SK-N-SH (cell line): ENCODE measurements at regions not wholly inside any gene's neighbourhood (a gene's known extent, or its start where the extent isn't known, plus 50 kb on each side); places are given as distances from the start of the nearest gene placed in this dataset.

Source experiments
- CTCF ChIA-PET: fragments of 300-600, 350-600 bp; formaldehyde crosslinking; extraction: SDS; loops from one replicate; lab custom pipeline; 2021; lab: Yijun Ruan, JAX
- POLR2A ChIA-PET: fragments of 350-600 bp; sonication (Branson Sonifier 250); formaldehyde crosslinking; extraction: SDS; loops from one replicate; lab custom pipeline; 2020; ENCODE audit warnings: antibody characterized with exemption, inconsistent platforms; lab: Yijun Ruan, JAX
- DNase-seq: peaks from one replicate; pipeline ENCODE4 v3.0.0; 2012
- H2AFZ ChIP-seq: fragments of 200-600 bp; sonication (generic); 2 replicates; pipeline ENCODE4 v1.8.1; 2016; ENCODE audit warnings: antibody characterized with exemption, mild to moderate bottlenecking, low read depth
- H3F3A ChIP-seq: fragments of 200-600 bp; sonication (generic); replicated peaks from 2 replicates; pipeline ENCODE3; 2016; ENCODE audit warnings: antibody characterized with exemption, mild to moderate bottlenecking; ENCODE audit not compliant: insufficient read depth
- H3K27ac ChIP-seq, 2 experiments: fragments of 200-500 bp in 1 of 2; fragments of 200-600 bp in 1 of 2; sonication (Bioruptor generic) in 1 of 2; sonication (generic), shearing (Covaris generic) in 1 of 2; 2 replicates each; pipeline versions ENCODE4 v1.5.1 to v1.6.1; 2014 to 2016; ENCODE audit warnings: low read depth in 2 of 2, inconsistent platforms in 1 of 2, low read length in 1 of 2, mild to moderate bottlenecking in 1 of 2, mixed read lengths in 1 of 2
- H3K27me3 ChIP-seq: fragments of 200-600 bp; sonication (generic), shearing (Covaris generic); 2 replicates; pipeline ENCODE4 v1.6.1; 2016; ENCODE audit warnings: mixed run types; ENCODE audit not compliant: insufficient read depth
- H3K36me3 ChIP-seq, 2 experiments: fragments of 200-500 bp in 1 of 2; fragments of 200-600 bp in 1 of 2; sonication (Bioruptor generic) in 1 of 2; sonication (generic) in 1 of 2; replicated peaks in 1 of 2; 2 replicates each; pipeline versions ENCODE3 to v1.5.1; 2014 to 2016; ENCODE audit warnings: low read length in 1 of 2, mild to moderate bottlenecking in 1 of 2; ENCODE audit not compliant: insufficient read depth in 2 of 2, control insufficient read depth in 1 of 2
- H3K4me1 ChIP-seq, 2 experiments: fragments of 200-500 bp in 1 of 2; fragments of 200-600 bp in 1 of 2; sonication (Bioruptor generic) in 1 of 2; sonication (generic), shearing (Covaris generic) in 1 of 2; 2 replicates each; pipeline versions ENCODE4 v1.5.1 to v1.6.1; 2014 to 2016; ENCODE audit warnings: low read depth in 1 of 2, low read length in 1 of 2, mixed run types in 1 of 2; ENCODE audit not compliant: insufficient read depth in 2 of 2, control insufficient read depth in 1 of 2
- H3K4me2 ChIP-seq: fragments of 200-600 bp; sonication (generic), shearing (Covaris generic); 2 replicates; pipeline ENCODE4 v1.6.1; 2017; ENCODE audit warnings: mixed run types
- H3K4me3 ChIP-seq, 2 experiments: fragments of 200-500 bp in 1 of 2; fragments of 200-600 bp in 1 of 2; sonication (Bioruptor generic) in 1 of 2; sonication (generic), shearing (Covaris generic) in 1 of 2; 2 replicates each; pipeline versions ENCODE4 v1.5.1 to v1.8.1; 2014 to 2016; ENCODE audit warnings: low read depth in 2 of 2, inconsistent platforms in 1 of 2, low read length in 1 of 2, mild to moderate bottlenecking in 1 of 2, mixed read lengths in 1 of 2, moderate library complexity in 1 of 2
- H3K79me2 ChIP-seq: fragments of 200-600 bp; sonication (generic); 2 replicates; pipeline ENCODE4 v1.8.1; 2017; ENCODE audit warnings: mild to moderate bottlenecking; ENCODE audit not compliant: insufficient read depth
- H3K9ac ChIP-seq: fragments of 200-600 bp; sonication (generic); 2 replicates; pipeline ENCODE4 v1.6.1; 2017; ENCODE audit warnings: mixed run types
- H3K9me2 ChIP-seq: fragments of 200-600 bp; sonication (generic); 2 replicates; pipeline ENCODE4 v1.6.1; 2017; ENCODE audit warnings: mixed run types
- H3K9me3 ChIP-seq: fragments of 200-600 bp; sonication (generic); 2 replicates; pipeline ENCODE4 v1.6.1; 2017; ENCODE audit warnings: mixed run types, mild to moderate bottlenecking, moderate library complexity
- H4K20me1 ChIP-seq: fragments of 200-600 bp; sonication (generic); 2 replicates; pipeline ENCODE4 v1.6.1; 2017; ENCODE audit warnings: mild to moderate bottlenecking, mixed run types; ENCODE audit not compliant: insufficient read depth
- EP300 ChIP-seq, 2 experiments: IDR thresholded peaks; 2 replicates each; pipeline versions ENCODE4 v1.4.0 to v1.6.1; 2012; ENCODE audit warnings: borderline replicate concordance in 1 of 2, low read depth in 1 of 2, low read length in 1 of 2
- FOXJ3 ChIP-seq: sonication (generic); formaldehyde crosslinking; IDR thresholded peaks from 2 replicates; pipeline ENCODE4 v1.5.1; 2020; ENCODE audit warnings: mild to moderate bottlenecking, missing genetic modification reagents
- IRF3 ChIP-seq: fragments of 150-350 bp; IDR thresholded peaks from 2 replicates; pipeline ENCODE4 v1.6.1; 2016; ENCODE audit warnings: mild to moderate bottlenecking, low read depth, low read length
- MEF2A ChIP-seq: IDR thresholded peaks from 2 replicates; pipeline ENCODE4 v1.4.0; 2012; ENCODE audit warnings: low read depth, borderline replicate concordance
- NFIC ChIP-seq: IDR thresholded peaks from 2 replicates; pipeline ENCODE4 v1.4.0; 2012; ENCODE audit warnings: borderline replicate concordance
- RCOR1 ChIP-seq: fragments of 150-350 bp; IDR thresholded peaks from 2 replicates; pipeline ENCODE4 v1.6.1; 2017; ENCODE audit warnings: antibody characterized with exemption, low read length
- RFX5 ChIP-seq: IDR thresholded peaks from 2 replicates; pipeline ENCODE4 v1.6.1; 2012; ENCODE audit warnings: mild to moderate bottlenecking, improper control_type of control experiment, low read length
- RXRA ChIP-seq: IDR thresholded peaks from 2 replicates; pipeline ENCODE4 v1.4.0; 2012; ENCODE audit warnings: low read depth, mild to moderate bottlenecking, borderline replicate concordance
- SMC3 ChIP-seq: IDR thresholded peaks from 2 replicates; pipeline ENCODE4 v1.6.1; 2012; ENCODE audit warnings: low read depth, low read length, improper control_type of control experiment
- TCF12 ChIP-seq: IDR thresholded peaks from 2 replicates; pipeline ENCODE4 v1.4.0; 2012
- USF1 ChIP-seq: IDR thresholded peaks from 2 replicates; pipeline ENCODE4 v1.4.0; 2012; ENCODE audit warnings: low read depth, borderline replicate concordance
- WGBS: methylation state at CpG from one replicate; pipeline ENCODE4 v1.1.6; 2017; ENCODE audit warnings: low lambda C conversion rate; 5-methylcytosine and 5-hydroxymethylcytosine counted together
- TF ChIP-seq, protein P1 (sequence below): IDR thresholded peaks from 2 replicates; pipeline ENCODE4 v1.6.1; 2012; ENCODE audit warnings: mild to moderate bottlenecking, low read depth, low read length, moderate library complexity

- 95% methylated on average over 2 of the region's 2 CpGs for WGBS
- Histone ChIP-seq H3K27ac (no peak overlapping the region), H3K9me2 (no peaks in the 10 kb centered on the region), H2AFZ (no peak overlapping the region), H3K27me3 (no peaks in the 10 kb centered on the region), H3F3A (peaks cover 5% of the 10 kb centered on the region), H3K4me3 (no peak overlapping the region), H3K4me2 (no peak overlapping the region), H3K36me3 (no peaks in the 10 kb centered on the region), H3K79me2 (no peaks in the 10 kb centered on the region), H3K9me3 (no peaks in the 10 kb centered on the region), H4K20me1 (no peaks in the 10 kb centered on the region), H3K9ac (no peak overlapping the region), H3K4me1 (no peaks in the 10 kb centered on the region; a peak in 2 of 4 replicates)
- ChIA-PET POLR2A (no interaction called here), CTCF (interaction anchor here (0.7 kb wide), 1 partner anchor 129 kb away, joined by 3 read pairs; no protein-coding TSS in a partner anchor)
- DNase-seq: no peak
- TF ChIP-seq NFIC: no peak
- no peak for TF ChIP-seq FOXJ3 (CRISPR knock-in tag)
- no peak for TF ChIP-seq IRF3
- no peak for TF ChIP-seq RXRA
- TF ChIP-seq MEF2A: no peak
- TF ChIP-seq SMC3: no peak
- TF ChIP-seq RFX5: no peak
- TF ChIP-seq USF1: no peak
These were observed 154.8 kb upstream of the TFPI start for GRCh38 chr2:187709065-187709464.

- H3F3A ChIP-seq: peaks cover 5% of the 10 kb centered on the region
These were observed 156.7 kb upstream of the TFPI start for GRCh38 chr2:187710791-187711521.

DNA sequence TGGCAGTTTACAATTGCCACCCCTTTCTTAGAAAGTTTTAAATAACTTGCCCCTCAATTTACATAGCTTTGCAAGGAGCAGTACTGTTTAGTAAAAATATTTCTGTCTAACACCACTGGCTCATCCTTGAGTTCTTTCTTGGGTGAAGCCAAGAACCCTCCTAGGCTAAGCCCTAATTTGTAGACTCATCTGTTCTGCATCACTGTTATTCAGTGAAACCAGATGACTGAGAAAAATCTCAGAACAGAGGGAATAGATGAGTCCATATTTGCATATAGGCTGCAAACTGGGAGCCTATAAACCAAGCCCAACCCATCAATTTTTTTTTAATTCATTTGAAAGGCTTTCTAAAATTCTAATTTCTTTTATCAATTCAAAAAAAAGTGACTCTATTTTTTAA, 161.4 kb upstream of the TFPI start:
- Histone ChIP-seq H3F3A (peaks cover 5% of the 10 kb centered on the region), H3K4me3 (no peak overlapping the region), H3K4me2 (no peak overlapping the region), H4K20me1 (no peaks in the 10 kb centered on the region), H3K36me3 (no peaks in the 10 kb centered on the region), H3K27ac (no peak overlapping the region), H3K79me2 (no peaks in the 10 kb centered on the region), H3K4me1 (no peaks in the 10 kb centered on the region; a peak in 2 of 4 replicates), H3K27me3 (no peaks in the 10 kb centered on the region), H3K9me2 (no peaks in the 10 kb centered on the region), H2AFZ (no peak overlapping the region), H3K9ac (no peak overlapping the region), H3K9me3 (no peaks in the 10 kb centered on the region)
- DNase-seq: no peak
- no peak for TF ChIP-seq EP300 (IDR thresholded peaks at IDR 0.05; ENCODE audit: borderline replicate concordance in 1 of 2, low read depth in 1 of 2, low read length in 1 of 2)
- no peak for TF ChIP-seq RFX5
- TF ChIP-seq, protein P1, sequence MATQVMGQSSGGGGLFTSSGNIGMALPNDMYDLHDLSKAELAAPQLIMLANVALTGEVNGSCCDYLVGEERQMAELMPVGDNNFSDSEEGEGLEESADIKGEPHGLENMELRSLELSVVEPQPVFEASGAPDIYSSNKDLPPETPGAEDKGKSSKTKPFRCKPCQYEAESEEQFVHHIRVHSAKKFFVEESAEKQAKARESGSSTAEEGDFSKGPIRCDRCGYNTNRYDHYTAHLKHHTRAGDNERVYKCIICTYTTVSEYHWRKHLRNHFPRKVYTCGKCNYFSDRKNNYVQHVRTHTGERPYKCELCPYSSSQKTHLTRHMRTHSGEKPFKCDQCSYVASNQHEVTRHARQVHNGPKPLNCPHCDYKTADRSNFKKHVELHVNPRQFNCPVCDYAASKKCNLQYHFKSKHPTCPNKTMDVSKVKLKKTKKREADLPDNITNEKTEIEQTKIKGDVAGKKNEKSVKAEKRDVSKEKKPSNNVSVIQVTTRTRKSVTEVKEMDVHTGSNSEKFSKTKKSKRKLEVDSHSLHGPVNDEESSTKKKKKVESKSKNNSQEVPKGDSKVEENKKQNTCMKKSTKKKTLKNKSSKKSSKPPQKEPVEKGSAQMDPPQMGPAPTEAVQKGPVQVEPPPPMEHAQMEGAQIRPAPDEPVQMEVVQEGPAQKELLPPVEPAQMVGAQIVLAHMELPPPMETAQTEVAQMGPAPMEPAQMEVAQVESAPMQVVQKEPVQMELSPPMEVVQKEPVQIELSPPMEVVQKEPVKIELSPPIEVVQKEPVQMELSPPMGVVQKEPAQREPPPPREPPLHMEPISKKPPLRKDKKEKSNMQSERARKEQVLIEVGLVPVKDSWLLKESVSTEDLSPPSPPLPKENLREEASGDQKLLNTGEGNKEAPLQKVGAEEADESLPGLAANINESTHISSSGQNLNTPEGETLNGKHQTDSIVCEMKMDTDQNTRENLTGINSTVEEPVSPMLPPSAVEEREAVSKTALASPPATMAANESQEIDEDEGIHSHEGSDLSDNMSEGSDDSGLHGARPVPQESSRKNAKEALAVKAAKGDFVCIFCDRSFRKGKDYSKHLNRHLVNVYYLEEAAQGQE: no peak
- no peak for TF ChIP-seq TCF12
- CTCF ChIA-PET: interaction anchor here (1.0 kb wide), 1 partner anchor 13 kb away, joined by 3 read pairs; no protein-coding TSS in a partner anchor
- POLR2A ChIA-PET: no interaction called here

More at GRCh38 chr2:187710791-187711521, 156.7 kb upstream of the TFPI start:
- POLR2A ChIA-PET: no interaction called here
- Histone ChIP-seq H3K9ac (no peak overlapping the region), H3K9me3 (no peaks in the 10 kb centered on the region), H3K79me2 (no peaks in the 10 kb centered on the region), H3K27ac (no peak overlapping the region), H4K20me1 (no peaks in the 10 kb centered on the region), H3K4me1 (no peaks in the 10 kb centered on the region; a peak in 2 of 4 replicates), H3K4me3 (no peak overlapping the region), H2AFZ (no peak overlapping the region), H3K36me3 (no peaks in the 10 kb centered on the region), H3K27me3 (no peaks in the 10 kb centered on the region), H3K4me2 (no peak overlapping the region), H3K9me2 (no peaks in the 10 kb centered on the region)
- TF ChIP-seq RCOR1 (no peak), SMC3 (no peak)
- CTCF ChIA-PET: interaction anchor here (1.0 kb wide), 1 partner anchor 10 kb away, joined by 3 read pairs; no protein-coding TSS in a partner anchor
- DNase-seq: peak; percentile 0
